ENCODE measurements at regions not wholly inside any gene's neighbourhood (a gene's known extent, or its start where the extent isn't known, plus 50 kb on each side); places are given as distances from the start of the nearest gene placed in this dataset.

DNA sequence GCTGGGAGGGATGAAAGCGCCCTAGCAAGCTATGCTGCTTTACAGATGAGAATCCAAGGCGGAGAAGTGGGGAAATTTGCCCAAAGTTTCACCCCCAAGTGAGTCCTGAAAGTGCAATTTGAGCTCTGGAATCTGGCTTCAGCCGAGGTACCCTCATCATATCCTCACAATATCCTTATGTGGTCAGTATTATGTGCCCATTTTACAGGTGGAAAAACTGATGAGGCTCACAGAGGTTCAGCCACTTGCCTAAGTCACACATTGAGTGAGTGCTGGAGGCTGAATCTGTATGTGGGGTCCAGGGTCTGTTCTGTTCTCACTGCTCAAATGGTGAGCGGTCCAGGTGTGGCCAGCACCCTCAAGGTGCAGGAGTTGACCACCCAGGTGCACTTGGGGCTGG, 85.3 kb downstream of the MATN1 start:
- DNase-seq (ENCODE audit: low read depth, low spot score), result no peak

DNA sequence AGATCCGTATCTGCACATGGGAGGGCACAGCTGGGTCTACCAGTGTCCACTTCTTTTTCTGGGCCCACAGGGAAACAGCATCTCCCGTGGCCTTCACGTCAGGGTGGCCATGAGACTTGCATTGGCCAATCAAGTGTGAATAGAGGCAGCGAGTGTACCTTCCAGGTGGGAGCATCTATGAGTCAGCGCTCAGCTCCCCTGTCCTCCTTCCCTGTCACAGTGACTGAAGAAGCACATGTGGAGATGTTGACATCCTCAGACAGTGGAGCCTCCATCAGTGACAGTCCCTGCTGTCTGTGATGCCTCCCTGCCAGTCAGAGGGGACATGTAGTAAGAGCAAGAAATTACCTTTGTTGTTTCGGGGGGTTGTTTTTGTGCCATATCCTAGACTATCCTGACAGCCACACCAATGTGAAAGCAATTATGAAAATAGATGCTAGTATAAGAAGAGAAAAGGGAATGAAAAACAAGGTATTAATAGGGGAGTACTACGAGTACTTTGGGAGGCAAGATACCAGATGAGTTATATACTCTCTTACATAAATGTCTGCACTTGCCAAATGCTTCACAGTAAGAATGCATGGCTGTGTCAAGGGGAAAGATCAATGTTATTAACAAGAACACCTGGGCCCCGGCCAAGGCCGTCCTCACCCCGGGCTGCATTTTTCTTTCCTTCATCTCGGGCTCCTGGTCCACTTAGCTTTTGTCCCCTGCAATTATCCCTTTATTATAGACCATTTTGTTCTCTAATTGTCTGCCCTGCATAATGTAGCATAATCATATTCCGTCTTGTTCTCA, 86.0 kb downstream of the MATN1 start:
- DNase-seq (ENCODE audit: low read depth, low spot score), result no peak

- no peak for DNase-seq (ENCODE audit: low read depth, low spot score)
These were observed 86.8 kb downstream of the MATN1 start for GRCh38 chr1:30636621-30637020.

DNA sequence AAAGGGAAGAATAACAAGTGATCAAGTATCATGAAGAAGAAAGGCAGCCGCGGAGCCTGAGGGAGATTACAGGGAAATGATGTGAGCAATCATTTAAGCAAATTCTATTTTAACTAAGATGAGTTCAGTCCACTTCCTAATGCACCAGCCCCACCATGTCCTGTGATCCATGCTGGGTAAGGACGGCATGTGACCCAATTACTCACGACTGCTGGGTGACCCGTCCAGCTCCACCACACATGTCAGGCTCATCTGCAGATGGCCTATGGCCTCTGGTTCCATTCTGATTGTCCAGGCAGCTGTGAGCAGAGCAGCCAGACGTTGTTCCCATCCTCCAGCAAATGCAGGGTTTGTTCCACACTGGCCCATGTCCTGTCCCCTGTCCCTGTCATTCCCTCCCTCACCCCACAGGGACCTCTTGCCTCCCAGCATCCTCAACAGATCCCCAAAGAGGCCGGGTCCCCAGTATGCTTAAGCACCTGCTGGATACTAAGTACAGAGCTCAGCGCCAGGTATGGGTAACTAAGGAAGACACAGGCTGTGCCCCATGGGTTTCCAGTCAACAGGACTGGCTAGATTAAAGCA, 87.9 kb downstream of the MATN1 start:
- DNase-seq (ENCODE audit: low read depth, low spot score), result no peak

GRCh38 chr1:30634507-30634906, 88.9 kb downstream of the MATN1 start:
- DNase-seq (ENCODE audit: low read depth, low spot score), result no peak

DNA sequence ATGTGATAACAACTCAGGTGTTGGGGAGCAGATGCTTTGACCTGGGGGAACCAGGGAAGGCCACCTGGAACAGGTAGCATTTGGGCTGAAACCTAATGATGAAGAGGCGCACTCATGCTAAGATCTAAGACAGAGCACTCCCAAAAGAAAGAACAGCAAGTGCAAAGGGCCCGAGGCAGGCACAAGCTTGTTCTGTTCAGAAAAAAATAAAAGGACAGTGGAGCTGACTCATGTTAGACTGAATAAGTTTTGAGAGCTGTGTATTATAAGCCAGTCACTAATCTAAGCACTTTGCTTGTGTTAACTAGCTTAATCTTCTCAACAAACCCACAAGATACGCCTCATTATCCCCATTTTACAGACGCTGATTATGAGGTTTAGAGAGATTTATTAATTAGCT, 90.1 kb downstream of the MATN1 start:
- no peak for DNase-seq (ENCODE audit: low read depth, low spot score)

DNA sequence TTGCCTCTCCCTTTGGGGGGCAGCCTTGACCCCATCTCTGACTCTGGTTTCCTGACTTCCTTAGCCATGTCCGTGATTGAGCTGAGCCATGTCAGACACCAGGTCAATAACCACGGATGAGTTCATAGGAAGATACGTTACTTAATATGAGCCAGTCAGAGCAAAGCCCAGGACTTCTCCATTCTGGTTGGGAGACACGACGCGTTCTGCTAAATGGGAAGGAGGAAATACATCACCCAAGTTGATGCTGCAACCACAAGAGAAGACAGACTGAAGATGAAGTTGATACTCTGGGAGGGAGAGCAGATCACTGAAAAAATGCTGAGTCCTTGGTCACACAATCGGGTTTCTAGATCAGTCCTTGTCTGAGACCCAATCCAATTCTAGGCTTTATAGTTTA, 90.9 kb downstream of the MATN1 start:
- no peak for DNase-seq (ENCODE audit: low read depth, low spot score)

DNA sequence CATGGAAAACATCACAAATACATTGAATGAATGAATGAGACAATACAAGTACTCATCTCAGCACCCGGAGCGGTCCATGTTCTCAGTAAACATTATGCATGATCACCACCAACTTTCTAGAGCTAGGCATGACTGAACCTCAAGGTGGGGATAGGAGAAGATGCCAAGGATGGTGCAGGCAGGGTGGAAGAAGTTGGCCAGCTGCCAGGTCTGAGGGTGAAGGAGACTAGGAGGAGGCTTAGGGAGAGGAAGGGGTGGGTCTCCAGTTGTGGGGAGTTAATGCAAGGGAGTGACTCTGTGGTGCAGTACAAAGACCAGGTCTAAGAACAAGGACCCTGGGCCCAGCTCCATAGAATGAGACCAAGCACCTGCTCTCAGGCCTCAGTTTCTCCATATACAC, 91.7 kb downstream of the MATN1 start:
- no peak for DNase-seq (ENCODE audit: low read depth, low spot score)

- no peak for DNase-seq (ENCODE audit: low read depth, low spot score)
These were observed 93.9 kb downstream of the MATN1 start for GRCh38 chr1:30629501-30629900.

DNA sequence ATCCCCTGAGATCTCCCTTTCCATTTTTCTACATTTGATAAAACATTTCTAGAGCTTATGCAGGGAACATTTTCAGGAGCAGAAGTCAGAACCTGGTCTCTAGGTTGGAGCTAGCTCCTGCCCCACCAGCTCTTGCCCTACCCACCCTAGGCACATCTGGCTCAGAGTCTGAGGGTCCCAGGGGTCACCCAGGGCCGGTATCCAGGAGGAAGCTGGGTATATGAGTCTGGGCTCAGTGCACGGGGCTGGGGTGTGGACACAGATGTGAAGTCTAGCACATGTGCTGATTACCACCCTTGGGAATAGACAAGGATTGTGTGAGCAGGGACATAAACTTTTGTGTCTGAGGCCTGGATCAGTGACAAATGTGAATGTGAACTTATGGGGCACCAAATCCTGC, 95.4 kb downstream of the MATN1 start:
- no peak for DNase-seq (ENCODE audit: low read depth, low spot score)

DNA sequence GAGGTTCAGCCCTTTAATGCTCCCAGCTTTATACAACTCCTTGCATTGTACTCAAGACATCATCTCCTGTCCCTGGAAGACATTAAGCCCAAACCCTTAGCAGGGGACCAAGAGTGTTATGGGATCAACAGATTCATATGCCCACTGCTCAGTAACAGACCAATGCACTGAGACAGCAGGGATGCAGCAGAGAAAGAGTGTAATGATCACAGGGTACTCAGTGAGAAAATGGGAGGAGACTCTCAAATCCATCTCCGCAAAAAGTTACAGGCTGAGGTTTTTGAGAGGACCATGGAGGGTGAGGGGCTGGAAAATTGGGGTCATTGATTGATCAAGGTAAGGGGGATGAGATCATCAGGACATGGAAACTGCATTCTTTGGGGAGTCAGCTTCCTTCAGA, 96.2 kb downstream of the MATN1 start:
- no peak for DNase-seq (ENCODE audit: low read depth, low spot score)

- DNase-seq (ENCODE audit: low read depth, low spot score), result no peak
These were observed 100.0 kb downstream of the MATN1 start for GRCh38 chr1:30623431-30623830.

GRCh38 chr1:30619619-30620018, 103.8 kb downstream of the MATN1 start:
- no peak for DNase-seq (ENCODE audit: low read depth, low spot score)

- no peak for DNase-seq (ENCODE audit: low read depth, low spot score)
These were observed 105.0 kb downstream of the MATN1 start for GRCh38 chr1:30618335-30618747.

GRCh38 chr1:30616759-30617158, 106.6 kb downstream of the MATN1 start:
- DNase-seq (ENCODE audit: low read depth, low spot score), result no peak

- DNase-seq (ENCODE audit: low read depth, low spot score), result no peak
These were observed 107.4 kb downstream of the MATN1 start for GRCh38 chr1:30615816-30616590.

DNA sequence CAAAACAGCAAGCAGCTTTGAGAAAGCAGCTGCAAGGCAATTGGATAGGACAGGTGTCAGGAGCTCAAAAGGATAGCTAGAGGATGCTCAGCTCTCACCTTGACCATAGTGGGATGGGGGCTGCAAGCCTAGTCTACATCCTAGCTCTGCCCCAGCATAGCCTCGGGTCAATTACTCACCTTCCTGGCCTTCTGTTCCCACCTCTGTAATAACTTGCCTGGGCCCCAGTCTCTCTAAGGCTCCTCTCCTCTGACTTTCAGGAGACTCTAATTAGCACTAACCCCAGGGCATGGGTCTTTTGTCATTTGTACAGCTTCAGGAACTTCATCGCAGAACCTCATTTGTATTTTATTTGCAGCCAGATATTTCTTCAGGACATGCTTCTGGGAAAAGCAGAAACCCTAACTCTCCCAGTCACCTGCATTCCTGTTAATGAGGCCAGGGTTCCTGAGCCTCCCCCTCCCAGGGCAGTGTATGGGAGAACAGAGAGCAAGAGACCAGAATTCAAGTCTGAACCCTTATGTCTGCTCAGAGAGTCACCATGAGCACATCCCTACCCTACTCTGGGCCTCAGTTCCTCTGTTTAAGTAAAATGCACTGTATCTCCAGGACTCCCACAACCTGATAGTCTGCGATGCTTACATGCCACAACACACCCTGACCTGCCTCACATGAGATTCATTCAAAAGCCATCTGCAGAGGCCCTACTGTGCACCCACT, 108.1 kb downstream of the MATN1 start:
- no peak for DNase-seq (ENCODE audit: low read depth, low spot score)

- DNase-seq (ENCODE audit: low read depth, low spot score), result no peak
These were observed 110.2 kb downstream of the MATN1 start for GRCh38 chr1:30613188-30613587.

DNA sequence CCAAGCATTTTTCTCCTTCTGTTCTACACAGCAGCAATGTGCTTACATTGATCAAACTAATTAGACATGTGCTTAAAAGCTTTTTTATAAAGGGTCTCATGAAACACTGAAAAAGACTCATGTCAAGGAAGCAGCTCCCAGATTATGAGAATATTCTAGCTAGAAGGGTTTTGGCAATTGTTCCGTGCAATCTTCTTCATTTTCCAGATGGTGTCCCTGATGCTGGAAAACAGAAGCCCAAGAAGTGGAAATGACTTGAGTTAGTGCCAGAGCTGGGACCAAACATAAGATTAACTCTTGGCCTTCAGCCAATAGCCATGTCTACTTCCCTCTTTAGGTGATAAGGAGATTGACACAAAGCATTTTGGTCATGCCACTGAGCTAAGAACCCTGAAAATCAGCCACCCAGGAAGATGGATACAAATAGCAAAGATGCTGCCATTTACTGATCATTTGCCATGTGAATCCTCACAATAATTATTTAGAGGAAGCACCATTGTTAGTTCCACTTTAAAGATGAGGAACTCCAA, 110.8 kb downstream of the MATN1 start:
- no peak for DNase-seq (ENCODE audit: low read depth, low spot score)

DNA sequence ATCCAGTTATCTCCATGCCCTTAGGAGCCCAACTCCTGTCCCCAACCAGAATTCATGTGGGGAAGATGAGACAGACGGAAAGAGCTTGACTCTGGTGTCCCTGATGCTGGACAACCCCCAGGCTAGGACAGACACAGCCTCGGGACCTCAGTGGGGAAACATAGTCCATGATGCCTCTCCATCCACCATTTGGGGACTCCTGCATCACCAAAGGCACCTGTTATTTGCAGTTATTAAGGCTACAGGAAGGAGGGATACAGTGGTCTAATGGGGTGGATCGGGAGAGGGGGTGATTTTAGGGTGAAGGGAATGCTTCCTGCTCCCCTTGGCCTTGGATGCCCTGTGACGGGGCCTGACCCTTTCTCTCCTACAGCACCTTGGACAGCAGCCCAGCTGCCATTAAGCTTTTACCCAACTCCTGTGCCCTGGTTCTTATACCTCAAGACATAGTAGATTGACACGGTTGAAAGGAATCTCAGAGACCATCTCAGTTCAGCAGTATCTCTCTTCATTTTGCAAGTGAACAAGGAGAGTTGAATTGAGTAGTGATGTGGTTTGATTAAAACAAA, 111.6 kb downstream of the MATN1 start:
- no peak for DNase-seq (ENCODE audit: low read depth, low spot score)

- no peak for DNase-seq (ENCODE audit: low read depth, low spot score)
These were observed 112.5 kb downstream of the MATN1 start for GRCh38 chr1:30610917-30611316.

- no peak for DNase-seq (ENCODE audit: low read depth, low spot score)
These were observed 113.4 kb downstream of the MATN1 start for GRCh38 chr1:30609999-30610345.

Data from activated CD4-positive, CD25-positive, alpha-beta regulatory T cell treated with anti-CD3 and anti-CD28 coated beads, Interleukin-2, amount 50 U/mL, for 16 hours (primary cell).